ENCODE measurements at regions not wholly inside any gene's neighbourhood (a gene's known extent, or its start where the extent isn't known, plus 50 kb on each side); places are given as distances from the start of the nearest gene placed in this dataset.

DNA sequence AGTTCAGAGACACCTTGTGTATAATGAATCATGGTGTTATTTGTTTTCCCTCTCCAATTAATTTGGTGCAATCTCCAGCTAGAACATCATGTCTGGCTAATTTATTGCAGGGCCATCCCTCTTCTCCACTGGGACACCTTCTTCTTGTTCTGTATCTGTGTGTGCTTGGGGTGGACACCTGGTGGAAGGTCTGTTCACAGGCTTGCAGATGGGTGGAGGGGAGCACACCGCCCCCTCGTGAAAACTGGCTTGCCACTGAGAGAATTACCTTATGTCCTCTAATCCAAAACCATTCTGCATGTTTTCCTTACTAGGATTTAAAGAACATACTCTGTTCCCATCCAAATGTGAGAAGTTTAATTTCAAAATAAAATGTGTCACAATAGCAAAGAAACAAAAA lies 1160.4 kb upstream of the ZEB2 start:
- TF ChIP-seq, protein P1, sequence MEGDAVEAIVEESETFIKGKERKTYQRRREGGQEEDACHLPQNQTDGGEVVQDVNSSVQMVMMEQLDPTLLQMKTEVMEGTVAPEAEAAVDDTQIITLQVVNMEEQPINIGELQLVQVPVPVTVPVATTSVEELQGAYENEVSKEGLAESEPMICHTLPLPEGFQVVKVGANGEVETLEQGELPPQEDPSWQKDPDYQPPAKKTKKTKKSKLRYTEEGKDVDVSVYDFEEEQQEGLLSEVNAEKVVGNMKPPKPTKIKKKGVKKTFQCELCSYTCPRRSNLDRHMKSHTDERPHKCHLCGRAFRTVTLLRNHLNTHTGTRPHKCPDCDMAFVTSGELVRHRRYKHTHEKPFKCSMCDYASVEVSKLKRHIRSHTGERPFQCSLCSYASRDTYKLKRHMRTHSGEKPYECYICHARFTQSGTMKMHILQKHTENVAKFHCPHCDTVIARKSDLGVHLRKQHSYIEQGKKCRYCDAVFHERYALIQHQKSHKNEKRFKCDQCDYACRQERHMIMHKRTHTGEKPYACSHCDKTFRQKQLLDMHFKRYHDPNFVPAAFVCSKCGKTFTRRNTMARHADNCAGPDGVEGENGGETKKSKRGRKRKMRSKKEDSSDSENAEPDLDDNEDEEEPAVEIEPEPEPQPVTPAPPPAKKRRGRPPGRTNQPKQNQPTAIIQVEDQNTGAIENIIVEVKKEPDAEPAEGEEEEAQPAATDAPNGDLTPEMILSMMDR (IDR thresholded peaks at IDR 0.05; ENCODE audit: insufficient read depth, low read depth, low read length), result no peak
- TF ChIP-seq EZH2 (IDR thresholded peaks at IDR 0.05; ENCODE audit: insufficient read depth, low read length), result no peak

All from astrocyte (in vitro differentiated cells and primary cell).